ENCODE measurements at regions not wholly inside any gene's neighbourhood (a gene's known extent, or its start where the extent isn't known, plus 50 kb on each side); places are given as distances from the start of the nearest gene placed in this dataset.

- TF ChIP-seq CTCF (IDR thresholded peaks at IDR 0.05; ENCODE audit: low read length) (no peak; the same call in 1 of the 2 replicates), EZH2 (IDR thresholded peaks at IDR 0.05; ENCODE audit: borderline replicate concordance, low read length) (no peak)
Observed at GRCh38 chr9:34896112-34896511, 62.0 kb upstream of the PHF24 start.
